ENCODE measurements at regions not wholly inside any gene's neighbourhood (a gene's known extent, or its start where the extent isn't known, plus 50 kb on each side); places are given as distances from the start of the nearest gene placed in this dataset.

GRCh38 chr16:49016461-49016860 lies 265.2 kb downstream of the CBLN1 start:
- H2AFZ ChIP-seq (ENCODE audit: low read depth) = no peak overlapping the region
- H3F3A ChIP-seq (replicated peaks; ENCODE audit: insufficient read depth) = no peaks in the 10 kb centered on the region
- 14% methylated on average over 8 of the region's 8 CpGs for WGBS (ENCODE audit: low lambda C conversion rate)

More at GRCh38 chr16:49016461-49016860, 265.2 kb downstream of the CBLN1 start:
- no peak for TF ChIP-seq GABPA (IDR thresholded peaks at IDR 0.05; ENCODE audit: low read depth)
- TF ChIP-seq GATA2 (CRISPR knock-in tag; IDR thresholded peaks at IDR 0.05) = no peak
- TF ChIP-seq TAF1 (IDR thresholded peaks at IDR 0.05; ENCODE audit: borderline replicate concordance, low read depth, low read length) = no peak
- no peak for TF ChIP-seq CHD2 (IDR thresholded peaks at IDR 0.05; ENCODE audit: low read length, partially characterized antibody)
- TF ChIP-seq JUND (IDR thresholded peaks at IDR 0.05) = no peak
- no peak for TF ChIP-seq ZBTB33 (IDR thresholded peaks at IDR 0.05; ENCODE audit: borderline replicate concordance, low read depth)
- no peak for TF ChIP-seq SIN3A (IDR thresholded peaks at IDR 0.05; ENCODE audit: borderline replicate concordance, low read depth, low read length)
- no peak for TF ChIP-seq RXRA (IDR thresholded peaks at IDR 0.05; ENCODE audit: borderline replicate concordance, low read depth)
- TF ChIP-seq CTCF (IDR thresholded peaks at IDR 0.05) = no peak
- TF ChIP-seq TCF12 (IDR thresholded peaks at IDR 0.05) = no peak
- no peak for TF ChIP-seq RCOR1 (IDR thresholded peaks at IDR 0.05; ENCODE audit: low read length)
- no peak for TF ChIP-seq REST (IDR thresholded peaks at IDR 0.05; ENCODE audit: low read depth, low read length)
- no peak for TF ChIP-seq EP300 (IDR thresholded peaks at IDR 0.05; ENCODE audit: borderline replicate concordance in 1 of 2, low read depth in 1 of 2, low read length in 1 of 2)
- no peaks in the 10 kb centered on the region for H3K27me3 ChIP-seq (ENCODE audit: insufficient read depth)
- no peak overlapping the region for H3K9ac ChIP-seq
- ChIA-PET POLR2A (no interaction called here), CTCF (no interaction called here)
- H3K36me3 ChIP-seq (replicated peaks in 1 of 2; ENCODE audit: control insufficient read depth in 1 of 2, insufficient read depth in 2 of 2, low read length in 1 of 2) = no peaks in the 10 kb centered on the region
- no peak for DNase-seq
- no peaks in the 10 kb centered on the region for H4K20me1 ChIP-seq (ENCODE audit: insufficient read depth)
- H3K9me3 ChIP-seq = no peaks in the 10 kb centered on the region
- H3K9me2 ChIP-seq = no peaks in the 10 kb centered on the region
- H3K4me2 ChIP-seq = no peak overlapping the region
- H3K27ac ChIP-seq (ENCODE audit: low read depth in 2 of 2, low read length in 1 of 2) = no peak overlapping the region
- peaks cover 0 to 35% of the 10 kb centered on the region in 2 experiments; a peak in 2 of 4 replicates for H3K4me1 ChIP-seq (ENCODE audit: control insufficient read depth in 1 of 2, insufficient read depth in 2 of 2, low read depth in 1 of 2, low read length in 1 of 2)
- no peaks in the 10 kb centered on the region for H3K79me2 ChIP-seq (ENCODE audit: insufficient read depth)
- H3K4me3 ChIP-seq (ENCODE audit: low read depth in 2 of 2, low read length in 1 of 2) = no peak overlapping the region
